Epithelial cell of esophagus (primary cell): ENCODE measurements at regions not wholly inside any gene's neighbourhood (a gene's known extent, or its start where the extent isn't known, plus 50 kb on each side); places are given as distances from the start of the nearest gene placed in this dataset.

Experiments used
- DNase-seq: peaks from one replicate; pipeline ENCODE4 v3.0.0; 2010; ENCODE audit warnings: low read depth
- H3K4me3 ChIP-seq: 2 replicates; pipeline ENCODE4 v1.5.1; 2011; ENCODE audit warnings: mild to moderate bottlenecking, low read length, control low read depth
- CTCF ChIP-seq: IDR thresholded peaks from 2 replicates; pipeline ENCODE4 v1.5.1; 2011; ENCODE audit warnings: low read depth, mild to moderate bottlenecking, low read length, control low read depth, inconsistent platforms; ENCODE audit not compliant: insufficient read depth; ENCODE audit errors: missing control alignments

GRCh38 chr12:75848961-75849360, 182.6 kb downstream of the PHLDA1 start:
- peak; percentile 51 for DNase-seq
- no peak for TF ChIP-seq CTCF
- H3K4me3 ChIP-seq = no peak overlapping the region

- no peak for TF ChIP-seq CTCF
- no peak overlapping the region for H3K4me3 ChIP-seq
- no peak for DNase-seq
These were observed 183.1 kb downstream of the PHLDA1 start for GRCh38 chr12:75848431-75848925.

- H3K4me3 ChIP-seq = no peak overlapping the region
- TF ChIP-seq CTCF = no peak
- DNase-seq = no peak
These were observed 185.5 kb downstream of the PHLDA1 start for GRCh38 chr12:75846102-75846501.

GRCh38 chr12:75844985-75845384, 186.6 kb downstream of the PHLDA1 start:
- no peak for DNase-seq
- TF ChIP-seq CTCF = no peak
- H3K4me3 ChIP-seq = no peak overlapping the region

GRCh38 chr12:75844049-75844770, 187.4 kb downstream of the PHLDA1 start:
- DNase-seq = no peak
- TF ChIP-seq CTCF = no peak
- H3K4me3 ChIP-seq = no peak overlapping the region

- no peak overlapping the region for H3K4me3 ChIP-seq
- DNase-seq = no peak
- no peak for TF ChIP-seq CTCF
These were observed 189.5 kb downstream of the PHLDA1 start for GRCh38 chr12:75842090-75842489.

- TF ChIP-seq CTCF = no peak
- no peak overlapping the region for H3K4me3 ChIP-seq
- no peak for DNase-seq
These were observed 190.6 kb downstream of the PHLDA1 start for GRCh38 chr12:75840994-75841355.
